Hepatocyte (in vitro differentiated cells): ENCODE measurements at regions not wholly inside any gene's neighbourhood (a gene's known extent, or its start where the extent isn't known, plus 50 kb on each side); places are given as distances from the start of the nearest gene placed in this dataset.

Experiments
- DNase-seq: peaks from one replicate; pipeline ENCODE4 v3.0.0-alpha.2; 2016; ENCODE audit warnings: low spot score
- H2AFZ ChIP-seq: fragments of 200-600 bp; sonication (generic); 2 replicates; pipeline ENCODE4 v1.6.0; 2016; ENCODE audit warnings: antibody characterized with exemption, mild to moderate bottlenecking
- H3K27ac ChIP-seq: fragments of 200-600 bp; sonication (generic); 2 replicates; pipeline ENCODE4 v1.5.1; 2016; ENCODE audit warnings: mild to moderate bottlenecking
- H3K27me3 ChIP-seq: fragments of 200-600 bp; sonication (generic); 2 replicates; pipeline ENCODE4 v1.6.1; 2016
- H3K36me3 ChIP-seq: fragments of 200-600 bp; sonication (generic); replicated peaks from 2 replicates; pipeline ENCODE4 v1.5.1; 2016; ENCODE audit warnings: low read depth; ENCODE audit not compliant: insufficient read depth
- H3K4me1 ChIP-seq: fragments of 200-600 bp; sonication (generic); 2 replicates; pipeline ENCODE4 v1.5.1; 2016; ENCODE audit warnings: mild to moderate bottlenecking, moderate library complexity; ENCODE audit not compliant: insufficient read depth
- H3K4me2 ChIP-seq: fragments of 200-600 bp; sonication (generic); 2 replicates; pipeline ENCODE4 v1.6.0; 2016
- H3K4me3 ChIP-seq: fragments of 200-600 bp; sonication (generic); 2 replicates; pipeline ENCODE4 v1.5.1; 2016; ENCODE audit warnings: mild to moderate bottlenecking
- H3K79me2 ChIP-seq: fragments of 200-600 bp; sonication (generic); 2 replicates; pipeline ENCODE4 v1.6.0; 2017; ENCODE audit warnings: mild to moderate bottlenecking
- H3K9me2 ChIP-seq: fragments of 200-600 bp; sonication (generic); replicated peaks from 2 replicates; pipeline ENCODE4 v1.6.0; 2017; ENCODE audit warnings: mild to moderate bottlenecking; ENCODE audit not compliant: insufficient read depth
- H3K9me3 ChIP-seq: fragments of 200-600 bp; sonication (generic); 2 replicates; pipeline ENCODE4 v1.5.1; 2016; ENCODE audit warnings: low read depth, mild to moderate bottlenecking
- H4K20me1 ChIP-seq: fragments of 200-600 bp; sonication (generic); 2 replicates; pipeline ENCODE4 v1.6.0; 2016; ENCODE audit warnings: mild to moderate bottlenecking; ENCODE audit not compliant: insufficient read depth, poor library complexity, severe bottlenecking
- CTCF ChIP-seq: fragments of 200-600 bp; sonication (generic); IDR thresholded peaks from 2 replicates; pipeline ENCODE4 v1.5.1; 2016; ENCODE audit warnings: antibody characterized with exemption, mild to moderate bottlenecking; ENCODE audit not compliant: poor library complexity
- EZH2 ChIP-seq: fragments of 200-600 bp; sonication (generic); IDR thresholded peaks from 2 replicates; pipeline ENCODE4 v1.6.1; 2016; ENCODE audit warnings: antibody characterized with exemption, mild to moderate bottlenecking, borderline replicate concordance
- EZH2phosphoT487 ChIP-seq: fragments of 200-600 bp; sonication (generic); IDR thresholded peaks from one replicate; pipeline ENCODE4 v1.6.1; 2018; ENCODE audit warnings: antibody characterized with exemption, mild to moderate bottlenecking, low read depth, moderate library complexity; ENCODE audit not compliant: unreplicated experiment, severe bottlenecking
- WGBS: methylation state at CpG from one replicate; pipeline ENCODE4 v1.1.6; 2016; ENCODE audit warnings: low lambda C conversion rate; ENCODE audit errors: missing lambda C conversion rate; 5-methylcytosine and 5-hydroxymethylcytosine counted together

- 100% methylated on average over 1 of the region's 1 CpG for WGBS
- Histone ChIP-seq H3K4me1 (no peaks in the 10 kb centered on the region), H3K9me3 (no peaks in the 10 kb centered on the region), H3K36me3 (no peaks in the 10 kb centered on the region), H3K9me2 (no peaks in the 10 kb centered on the region), H2AFZ (no peak overlapping the region), H3K27me3 (peaks cover 5% of the 10 kb centered on the region), H3K4me3 (no peak overlapping the region), H3K4me2 (no peak overlapping the region), H3K27ac (no peak overlapping the region), H3K79me2 (no peaks in the 10 kb centered on the region), H4K20me1 (no peaks in the 10 kb centered on the region)
- no peak for TF ChIP-seq EZH2phosphoT487
- DNase-seq, result no peak
Observed at GRCh38 chr15:79661411-79661810, 229.3 kb downstream of the MINAR1 start.

GRCh38 chr15:79673416-79674123, 223.2 kb downstream of the MTHFS start:
- H3K4me2 ChIP-seq, result no peak overlapping the region
- DNase-seq, result no peak
- H3K27ac ChIP-seq, result no peak overlapping the region
- no peaks in the 10 kb centered on the region for H3K36me3 ChIP-seq
- H3K27me3 ChIP-seq, result no peaks in the 10 kb centered on the region
- WGBS, result 56% methylated on average over 4 of the region's 4 CpGs
- H3K9me3 ChIP-seq, result no peaks in the 10 kb centered on the region
- H3K4me3 ChIP-seq, result no peak overlapping the region
- H2AFZ ChIP-seq, result no peak overlapping the region
- no peaks in the 10 kb centered on the region for H3K9me2 ChIP-seq
- H3K4me1 ChIP-seq, result no peaks in the 10 kb centered on the region
- TF ChIP-seq CTCF (no peak), EZH2phosphoT487 (no peak), EZH2 (no peak)
- H4K20me1 ChIP-seq, result no peaks in the 10 kb centered on the region
- H3K79me2 ChIP-seq, result no peaks in the 10 kb centered on the region

- H3K9me2 ChIP-seq, result no peaks in the 10 kb centered on the region
- no peak for TF ChIP-seq CTCF
- no peak for TF ChIP-seq EZH2phosphoT487
- no peak for TF ChIP-seq EZH2
- no peaks in the 10 kb centered on the region for H3K79me2 ChIP-seq
- H3K4me2 ChIP-seq, result no peak overlapping the region
- H3K4me3 ChIP-seq, result no peak overlapping the region
- no peaks in the 10 kb centered on the region for H3K4me1 ChIP-seq
- no peaks in the 10 kb centered on the region for H4K20me1 ChIP-seq
- H3K36me3 ChIP-seq, result no peaks in the 10 kb centered on the region
- WGBS, result 51% methylated on average over 2 of the region's 2 CpGs
- H3K27me3 ChIP-seq, result no peaks in the 10 kb centered on the region
- DNase-seq, result no peak
- no peak overlapping the region for H3K27ac ChIP-seq
- no peak overlapping the region for H2AFZ ChIP-seq
- no peaks in the 10 kb centered on the region for H3K9me3 ChIP-seq
Observed at GRCh38 chr15:79674124-79674465, 222.7 kb downstream of the MTHFS start.

GRCh38 chr15:79675982-79676381, 220.8 kb downstream of the MTHFS start:
- Histone ChIP-seq H2AFZ (no peak overlapping the region), H3K4me1 (no peaks in the 10 kb centered on the region), H3K4me3 (no peak overlapping the region), H3K9me2 (no peaks in the 10 kb centered on the region), H3K27ac (no peak overlapping the region), H3K4me2 (no peak overlapping the region), H3K9me3 (no peaks in the 10 kb centered on the region), H3K36me3 (no peaks in the 10 kb centered on the region), H3K79me2 (no peaks in the 10 kb centered on the region), H3K27me3 (no peaks in the 10 kb centered on the region), H4K20me1 (no peaks in the 10 kb centered on the region)
- WGBS, result 78% methylated on average over 5 of the region's 5 CpGs
- TF ChIP-seq EZH2phosphoT487 (no peak), EZH2 (no peak), CTCF (no peak)
- DNase-seq, result no peak
